GM18499 (cell line): ENCODE measurements at regions not wholly inside any gene's neighbourhood (a gene's known extent, or its start where the extent isn't known, plus 50 kb on each side); places are given as distances from the start of the nearest gene placed in this dataset.
"Not testable (repeated sequence)": the region's sequence is repeated elsewhere in the genome, so short reads cannot be mapped to it uniquely, and the experiment has no call there.

ENCODE experiments used
- ATAC-seq: cut with Tn5 transposase; IDR thresholded peaks from one replicate; pipeline ENCODE4 v1.9.1; 2021; ENCODE audit warnings: moderate number of reproducible peaks; ENCODE audit not compliant: insufficient read depth, unreplicated experiment

DNA sequence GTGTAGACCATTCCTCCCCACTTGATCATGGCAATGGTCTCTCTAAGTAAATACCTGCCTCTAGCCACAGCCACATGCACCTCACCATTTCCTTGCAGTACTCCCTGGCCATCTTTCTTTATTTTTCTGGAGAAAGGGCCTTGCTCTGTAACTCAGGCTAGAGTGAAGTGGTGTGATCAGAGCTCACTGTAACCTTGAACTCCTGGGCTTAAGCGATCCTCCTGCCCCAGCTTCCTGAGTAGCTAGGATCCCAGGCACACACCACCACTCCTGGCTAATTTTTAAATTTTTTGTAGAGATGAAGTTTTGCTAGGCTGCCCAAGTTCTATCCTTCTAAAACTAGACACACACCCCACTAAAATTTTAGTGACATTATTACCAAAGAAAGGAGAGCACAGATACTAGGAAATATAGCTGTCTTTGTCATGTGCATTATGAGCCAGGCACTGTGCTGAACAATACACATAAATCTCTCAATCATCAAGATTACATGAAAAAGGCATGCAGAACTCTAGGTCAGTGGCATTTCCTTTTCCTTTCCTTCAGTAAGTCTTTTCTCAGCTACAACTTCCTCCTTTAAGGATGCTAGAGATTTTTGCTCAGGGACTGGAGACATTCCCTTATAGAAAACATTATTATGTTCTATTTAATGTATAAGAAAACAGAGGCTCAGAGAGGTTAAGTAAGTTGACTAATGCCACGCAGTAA, 95.0 kb upstream of the SERBP1 start:
- no peak for ATAC-seq

DNA sequence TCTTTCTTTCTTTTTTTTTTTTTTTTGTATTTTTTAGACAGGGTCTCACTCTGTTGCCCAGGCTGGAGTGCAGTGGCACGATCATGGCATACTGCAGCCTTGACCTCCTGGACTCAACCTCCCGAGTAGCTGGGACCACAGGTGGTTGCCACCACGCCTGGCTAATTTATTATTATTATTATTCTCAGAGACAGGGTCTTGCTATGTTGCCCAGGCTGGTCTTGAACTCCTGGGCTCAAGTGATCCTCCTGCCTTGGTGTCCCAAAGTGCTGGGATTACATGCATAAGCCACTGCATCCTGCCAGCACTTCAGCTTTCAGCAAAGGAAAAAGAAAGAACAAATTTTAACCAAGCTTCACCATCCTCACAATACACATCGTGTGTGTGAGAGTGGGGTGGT, 97.9 kb upstream of the SERBP1 start:
- no peak for ATAC-seq

DNA sequence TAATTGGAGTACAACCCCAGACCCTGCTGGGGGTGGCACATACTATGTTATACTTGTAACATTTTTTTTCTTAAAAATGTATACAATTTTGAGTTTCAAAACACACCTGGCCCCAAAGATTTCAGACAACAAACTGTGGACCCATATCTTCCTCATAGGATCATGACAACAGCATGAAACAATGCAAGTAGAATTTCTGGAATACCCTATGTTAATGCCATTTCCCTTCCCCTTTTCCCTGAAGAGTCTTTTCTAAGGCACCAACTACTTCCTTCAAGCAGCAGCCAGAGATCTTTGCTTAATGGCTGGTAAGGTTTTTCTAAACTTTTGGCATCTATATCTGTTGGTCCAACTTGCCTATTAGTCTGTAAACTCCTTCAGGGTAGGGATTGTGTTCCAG, 99.9 kb upstream of the SERBP1 start:
- no peak for ATAC-seq

- ATAC-seq, result no peak
Measured at GRCh38 chr1:67532452-67533216, 102.4 kb upstream of the SERBP1 start.

DNA sequence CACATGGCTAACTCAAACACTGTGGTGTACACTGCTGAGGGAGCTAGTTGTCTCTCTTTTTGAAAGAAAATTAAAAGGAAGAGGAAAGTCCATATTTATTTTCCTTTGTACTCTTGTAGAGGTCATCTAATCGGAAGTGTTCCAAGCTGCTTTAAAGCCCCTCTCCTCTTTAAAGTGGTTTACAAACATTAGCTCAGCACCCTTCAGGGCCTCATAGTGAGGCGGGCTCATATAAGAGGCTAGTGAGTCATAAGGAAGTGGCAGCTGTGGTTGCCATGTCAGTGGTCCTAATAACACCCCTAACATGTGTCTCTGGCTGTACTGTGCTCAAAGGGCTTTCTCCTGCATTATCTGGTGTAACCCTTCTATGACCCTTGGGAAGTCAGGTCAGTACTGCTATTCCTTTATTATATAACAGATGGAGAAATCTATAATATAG, 104.4 kb upstream of the SERBP1 start:
- ATAC-seq, result no peak

- ATAC-seq, result peak; percentile 49
Measured at GRCh38 chr1:67535474-67535873, 105.3 kb upstream of the SERBP1 start.

DNA sequence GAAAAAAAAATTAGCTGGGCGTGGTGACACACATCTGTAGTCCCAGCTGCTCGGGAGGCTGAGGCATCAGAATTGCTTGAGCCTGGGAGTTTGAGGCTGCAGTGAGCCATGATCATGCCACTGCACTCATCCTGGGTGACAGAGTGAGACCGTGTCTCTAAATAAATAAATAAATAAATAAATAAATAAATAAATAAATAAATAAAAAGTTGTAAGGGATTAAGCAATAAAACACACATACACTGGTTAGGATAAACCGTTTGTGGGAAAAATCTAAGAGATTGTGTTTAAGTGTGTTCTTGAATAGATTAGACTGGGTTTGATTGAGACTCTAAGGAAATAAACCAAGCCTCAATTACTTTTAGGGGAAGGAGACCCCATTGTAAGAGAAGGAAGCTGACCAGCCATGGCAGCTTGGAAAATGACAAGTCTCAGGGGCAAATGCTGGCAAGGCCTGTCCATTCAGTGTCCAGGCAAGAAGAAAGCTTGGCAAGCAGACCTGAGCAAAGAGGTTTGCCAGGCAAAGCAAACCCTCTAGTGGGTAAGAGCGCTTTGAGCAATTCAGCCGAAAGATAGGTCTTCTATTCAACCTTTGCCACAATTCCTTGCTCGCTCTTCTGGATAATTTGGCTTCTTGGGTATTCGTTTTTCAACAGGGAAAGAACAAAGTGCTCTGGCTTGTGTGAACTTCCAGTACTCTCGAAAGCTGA, 106.9 kb upstream of the SERBP1 start:
- no peak for ATAC-seq

DNA sequence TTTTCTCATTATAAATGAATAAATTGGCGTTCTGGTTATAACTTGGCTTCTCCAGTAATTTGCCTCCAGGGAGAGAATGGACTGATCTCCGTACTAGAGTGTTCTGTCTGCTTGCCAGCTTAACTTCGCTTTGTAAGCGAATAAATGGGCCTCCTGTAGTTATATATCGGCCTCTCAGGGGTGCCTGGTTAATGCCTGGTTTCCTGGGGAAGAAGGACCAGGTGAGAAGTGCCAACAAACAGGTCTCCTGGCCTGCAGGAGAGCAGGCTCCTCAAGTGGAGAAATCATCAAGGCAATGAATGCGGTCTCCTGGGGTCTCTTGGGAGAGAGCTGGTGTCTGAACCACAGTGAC, 107.4 kb upstream of the SERBP1 start:
- ATAC-seq, result no peak

DNA sequence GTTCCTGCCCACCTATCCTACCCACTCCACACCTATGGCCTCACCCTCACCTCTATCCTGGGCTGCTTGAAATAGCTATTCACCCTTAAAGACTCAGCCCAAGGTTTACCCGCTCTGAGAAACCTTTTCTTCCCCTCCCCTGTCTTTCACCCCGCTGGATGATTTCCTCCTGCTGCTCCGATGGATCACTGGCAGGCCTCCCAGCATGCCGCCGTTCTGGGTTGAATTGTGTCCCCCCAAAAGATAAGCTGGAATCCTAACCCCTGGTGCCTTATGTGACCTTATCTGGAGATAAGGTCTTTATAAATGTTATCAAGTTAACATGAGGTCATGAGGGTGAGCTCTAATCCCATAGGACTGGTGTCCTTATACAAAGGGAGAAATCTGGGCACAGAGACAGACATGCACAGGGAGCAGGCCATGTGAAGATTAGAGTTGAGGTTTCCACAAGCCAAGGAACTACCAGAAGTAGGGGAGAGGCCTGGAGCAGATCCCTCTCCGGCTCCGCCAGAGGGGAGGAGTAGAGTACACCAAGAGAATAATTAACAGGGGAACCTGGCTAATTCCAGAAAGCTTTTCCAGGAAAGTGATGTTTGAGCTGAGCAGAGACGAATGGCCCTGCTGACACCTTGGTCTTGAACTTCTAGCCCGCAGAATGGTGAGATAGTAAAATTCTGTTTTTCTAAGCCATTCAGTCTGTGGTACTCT, 110.0 kb upstream of the SERBP1 start:
- ATAC-seq, result no peak

DNA sequence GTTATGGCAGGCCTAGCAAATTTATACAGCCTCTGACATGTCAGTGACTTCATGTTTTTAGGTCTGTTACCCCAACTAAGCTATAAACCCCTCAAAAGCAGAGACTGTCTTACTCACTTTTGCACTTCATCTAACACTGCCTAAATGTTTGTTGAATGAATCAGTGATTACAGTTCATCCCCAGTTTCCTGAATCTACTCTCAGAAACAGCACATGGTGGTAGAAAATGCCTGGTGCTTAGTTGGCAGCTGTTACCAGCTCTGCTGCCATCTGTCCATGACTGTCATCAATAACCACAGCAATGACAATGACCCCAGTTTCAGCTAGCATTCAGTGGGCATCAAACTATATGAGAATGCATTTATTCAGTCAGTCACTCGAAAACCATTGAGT, 110.5 kb upstream of the SERBP1 start:
- no peak for ATAC-seq

DNA sequence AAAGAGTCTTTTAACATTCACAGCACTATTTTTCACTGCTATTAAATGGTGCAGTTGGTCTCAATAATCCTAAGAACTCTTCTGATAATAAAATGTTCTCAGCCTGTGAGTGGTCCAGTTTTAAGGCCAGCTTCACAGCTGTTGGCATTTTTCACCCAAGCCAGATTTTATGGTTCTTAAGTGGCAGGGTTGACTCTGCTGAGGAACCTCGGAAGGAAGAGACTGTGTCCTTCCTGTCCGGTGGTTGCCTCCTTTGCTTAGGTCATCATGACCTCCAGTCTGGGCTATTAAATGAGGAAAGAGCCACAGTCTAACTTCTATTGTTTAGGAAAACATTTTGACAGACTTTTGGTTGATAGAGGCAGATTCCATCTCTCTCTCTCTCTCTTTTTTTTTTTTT, 112.5 kb upstream of the SERBP1 start:
- ATAC-seq, result no peak

GRCh38 chr1:67544921-67545320, 114.7 kb upstream of the SERBP1 start:
- no peak for ATAC-seq

DNA sequence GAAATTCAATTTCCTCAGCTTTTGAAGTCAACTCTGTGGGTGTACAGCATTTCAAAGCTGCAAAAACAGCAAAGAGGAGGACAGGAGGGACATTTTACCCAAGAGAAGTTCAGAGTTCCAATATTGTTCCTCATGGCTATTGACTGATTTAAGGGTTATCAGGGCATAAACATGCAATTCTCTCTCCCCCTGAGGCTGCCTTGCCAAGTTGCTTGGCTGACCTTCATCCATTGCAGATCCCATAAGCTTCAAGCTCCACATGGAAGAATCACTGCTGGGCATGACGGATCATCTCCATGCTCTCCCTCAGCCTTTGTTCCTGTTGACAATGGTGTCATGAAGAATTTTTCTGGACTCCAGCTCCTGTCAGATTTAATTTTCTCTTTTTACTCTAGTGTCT, 115.2 kb upstream of the SERBP1 start:
- no peak for ATAC-seq

DNA sequence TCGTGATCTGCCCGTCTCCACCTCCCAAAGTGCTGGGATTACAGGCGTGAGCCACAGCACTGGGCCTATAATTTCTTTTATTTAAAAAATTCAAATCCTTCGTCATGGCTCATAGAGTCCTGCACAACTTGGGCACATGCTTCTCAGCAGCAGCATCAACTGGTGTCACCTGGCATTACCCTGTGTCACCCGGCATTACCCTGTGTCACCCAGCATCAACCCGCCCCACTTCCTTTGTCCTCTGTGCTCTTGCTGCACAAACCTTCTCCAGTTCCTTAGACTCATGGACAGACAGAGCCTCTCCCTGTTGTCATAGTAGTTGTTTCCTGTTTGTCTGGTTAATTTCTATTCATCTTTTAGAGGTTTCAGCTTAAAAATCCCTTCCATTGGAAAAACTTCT, 121.2 kb upstream of the SERBP1 start:
- ATAC-seq, result no peak

DNA sequence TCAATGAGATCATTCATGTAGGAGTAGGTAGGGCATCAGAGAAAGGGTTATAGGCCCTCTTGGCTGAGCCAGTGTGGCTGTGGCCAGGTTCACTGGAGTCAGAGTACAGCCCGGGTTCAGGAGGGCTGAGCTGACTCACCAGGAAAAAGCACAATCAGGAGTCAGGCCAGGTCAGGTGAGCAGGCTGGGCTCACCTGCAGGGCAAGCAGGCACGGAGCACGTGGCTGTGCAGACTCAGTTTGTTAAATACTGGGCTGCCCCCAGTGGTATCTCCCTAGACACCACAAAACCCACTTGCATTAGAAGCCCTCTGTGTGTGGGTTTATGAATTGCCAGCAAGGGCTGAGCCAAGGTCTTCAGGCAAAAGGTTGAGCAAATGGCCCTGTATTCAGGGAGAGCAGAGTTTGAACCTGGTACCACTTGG, 122.1 kb upstream of the SERBP1 start:
- ATAC-seq, result no peak

GRCh38 chr1:67554204-67554603, 124.0 kb upstream of the SERBP1 start:
- ATAC-seq, result not testable (repeated sequence)

DNA sequence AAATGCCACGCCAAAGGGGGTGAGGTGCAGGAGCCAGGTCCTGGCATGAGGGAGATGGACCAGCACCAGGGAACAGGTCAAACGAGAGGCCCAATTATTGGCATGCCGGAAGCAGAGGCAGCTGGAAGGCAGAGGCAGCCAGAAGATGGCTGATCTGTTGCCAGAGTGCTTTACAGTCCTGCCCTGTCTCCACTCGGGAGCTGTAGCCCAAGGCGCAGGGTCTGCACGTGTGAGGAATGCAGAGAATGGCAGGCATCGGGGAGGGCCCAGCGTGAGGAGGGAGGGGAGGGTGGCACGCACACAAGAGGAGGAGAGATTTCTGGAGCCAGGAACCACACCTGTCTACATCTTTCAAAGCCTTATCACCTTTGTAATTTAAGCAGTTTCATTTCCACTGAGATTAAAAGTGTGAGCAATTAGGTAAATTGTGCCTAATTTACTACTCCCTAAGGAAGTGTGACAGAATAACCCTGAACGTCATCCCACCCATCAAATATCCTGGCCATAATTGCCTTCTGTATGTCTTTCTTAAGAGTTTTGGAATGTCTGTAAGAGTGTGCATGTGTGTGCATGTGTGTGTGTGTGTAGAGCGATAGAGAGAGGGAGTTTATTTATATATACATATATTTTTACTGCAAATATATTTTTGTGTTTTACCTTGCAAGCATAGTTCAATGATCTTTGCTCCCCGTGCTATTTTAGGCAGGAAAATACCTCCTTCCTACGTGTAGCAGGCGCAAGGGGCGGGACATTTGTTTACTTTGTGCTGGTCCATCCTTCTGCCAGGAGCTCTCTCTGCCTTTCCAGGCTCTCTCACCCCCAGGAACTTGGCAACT, 125.5 kb upstream of the SERBP1 start:
- ATAC-seq, result no peak

- no peak for ATAC-seq
Measured at GRCh38 chr1:67556297-67556900, 126.2 kb upstream of the SERBP1 start.

- no peak for ATAC-seq
Measured at GRCh38 chr1:67557696-67558448, 127.1 kb upstream of the GADD45A start.
